ENCODE measurements at regions not wholly inside any gene's neighbourhood (a gene's known extent, or its start where the extent isn't known, plus 50 kb on each side); places are given as distances from the start of the nearest gene placed in this dataset.

DNA sequence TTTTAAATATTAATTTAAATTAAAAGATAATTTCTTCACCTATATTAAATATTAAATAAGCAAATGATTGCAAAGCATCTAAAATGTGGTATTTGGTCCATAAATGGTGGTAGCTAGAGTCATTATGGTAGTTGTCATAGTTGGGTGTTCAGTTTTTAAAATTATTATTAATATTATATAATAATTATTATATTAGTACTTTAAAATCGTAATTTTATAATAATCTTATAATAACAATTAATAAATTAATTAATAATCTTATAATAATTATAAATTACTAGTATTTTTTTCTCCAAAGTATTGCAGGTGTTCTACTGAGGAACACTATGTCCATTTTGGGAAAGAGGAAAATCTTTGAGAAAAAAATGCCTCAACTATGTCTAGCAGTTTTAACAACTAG, 835.5 kb upstream of the GCFC2 start:
- no peak overlapping the region for H2AFZ ChIP-seq (ENCODE audit: low read length)
- no peaks in the 10 kb centered on the region for H3K9me3 ChIP-seq (ENCODE audit: control insufficient read depth, insufficient read depth, low read depth, low read length)

DNA sequence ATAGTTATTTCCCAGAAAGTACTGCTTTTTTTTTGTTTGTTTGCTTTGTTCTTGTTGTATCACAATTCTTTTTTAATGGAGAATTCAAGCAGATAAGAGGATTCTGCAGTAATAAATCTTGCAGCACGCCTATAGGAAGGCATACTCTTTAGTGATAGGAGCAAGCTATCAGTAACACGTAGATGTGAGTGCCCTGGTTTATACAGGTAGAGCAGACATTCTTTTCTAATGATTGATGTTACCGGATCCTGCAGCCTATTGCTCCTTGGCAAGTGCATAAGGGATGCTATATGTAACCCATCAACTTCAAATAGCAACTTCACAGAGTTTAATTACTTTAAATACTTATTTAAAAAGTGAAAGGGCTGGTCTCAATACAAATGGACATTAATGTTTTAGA, 834.2 kb upstream of the GCFC2 start:
- Histone ChIP-seq H3K9me3 (ENCODE audit: control insufficient read depth, insufficient read depth, low read depth, low read length) (no peaks in the 10 kb centered on the region), H3K79me2 (ENCODE audit: control insufficient read depth, insufficient read depth, low read length) (no peaks in the 10 kb centered on the region), H4K20me1 (ENCODE audit: control insufficient read depth, extremely low read depth, insufficient read depth, low read length) (no peaks in the 10 kb centered on the region), H3K4me1 (ENCODE audit: control insufficient read depth, extremely low read depth, insufficient read depth, low read length) (no peaks in the 10 kb centered on the region), H2AFZ (ENCODE audit: low read length) (no peak overlapping the region), H3K27ac (ENCODE audit: insufficient read depth, low read length) (no peak overlapping the region), H3K36me3 (ENCODE audit: control insufficient read depth, insufficient read depth, low read length) (no peaks in the 10 kb centered on the region), H3K4me3 (replicated peaks in 1 of 4; ENCODE audit: control extremely low read depth in 1 of 4, insufficient read depth in 1 of 4, low read depth in 3 of 4, low read length in 4 of 4) (no peak overlapping the region), H3K27me3 (ENCODE audit: control insufficient read depth, insufficient read depth, low read length) (no peaks in the 10 kb centered on the region), H3K4me2 (ENCODE audit: extremely low read depth, insufficient read depth, low read length) (no peak overlapping the region), H3K9ac (ENCODE audit: insufficient read depth, low read length) (no peak overlapping the region)
- DNase-seq (ENCODE audit: low read depth in 2 of 2): no peak
- TF ChIP-seq, protein P1, sequence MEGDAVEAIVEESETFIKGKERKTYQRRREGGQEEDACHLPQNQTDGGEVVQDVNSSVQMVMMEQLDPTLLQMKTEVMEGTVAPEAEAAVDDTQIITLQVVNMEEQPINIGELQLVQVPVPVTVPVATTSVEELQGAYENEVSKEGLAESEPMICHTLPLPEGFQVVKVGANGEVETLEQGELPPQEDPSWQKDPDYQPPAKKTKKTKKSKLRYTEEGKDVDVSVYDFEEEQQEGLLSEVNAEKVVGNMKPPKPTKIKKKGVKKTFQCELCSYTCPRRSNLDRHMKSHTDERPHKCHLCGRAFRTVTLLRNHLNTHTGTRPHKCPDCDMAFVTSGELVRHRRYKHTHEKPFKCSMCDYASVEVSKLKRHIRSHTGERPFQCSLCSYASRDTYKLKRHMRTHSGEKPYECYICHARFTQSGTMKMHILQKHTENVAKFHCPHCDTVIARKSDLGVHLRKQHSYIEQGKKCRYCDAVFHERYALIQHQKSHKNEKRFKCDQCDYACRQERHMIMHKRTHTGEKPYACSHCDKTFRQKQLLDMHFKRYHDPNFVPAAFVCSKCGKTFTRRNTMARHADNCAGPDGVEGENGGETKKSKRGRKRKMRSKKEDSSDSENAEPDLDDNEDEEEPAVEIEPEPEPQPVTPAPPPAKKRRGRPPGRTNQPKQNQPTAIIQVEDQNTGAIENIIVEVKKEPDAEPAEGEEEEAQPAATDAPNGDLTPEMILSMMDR (conservative IDR thresholded peaks at IDR 0.05 in 1 of 2, IDR thresholded peaks at IDR 0.05 in 1 of 2; ENCODE audit: low read depth in 1 of 2, low read length in 2 of 2): no peak
- no peak for TF ChIP-seq EZH2 (IDR thresholded peaks at IDR 0.05; ENCODE audit: low read length, missing control alignments)

More for the DNA sequence above, 835.5 kb upstream of the GCFC2 start:
- no peak overlapping the region for H3K9ac ChIP-seq (ENCODE audit: insufficient read depth, low read length)
- no peak overlapping the region for H3K4me3 ChIP-seq (replicated peaks in 1 of 4; ENCODE audit: control extremely low read depth in 1 of 4, insufficient read depth in 1 of 4, low read depth in 3 of 4, low read length in 4 of 4)
- H3K27me3 ChIP-seq (ENCODE audit: control insufficient read depth, insufficient read depth, low read length): no peaks in the 10 kb centered on the region
- no peak for TF ChIP-seq EZH2 (IDR thresholded peaks at IDR 0.05; ENCODE audit: low read length, missing control alignments)
- TF ChIP-seq, protein P1 (conservative IDR thresholded peaks at IDR 0.05 in 1 of 2, IDR thresholded peaks at IDR 0.05 in 1 of 2; ENCODE audit: low read depth in 1 of 2, low read length in 2 of 2): no peak
- no peaks in the 10 kb centered on the region for H3K79me2 ChIP-seq (ENCODE audit: control insufficient read depth, insufficient read depth, low read length)
- no peaks in the 10 kb centered on the region for H3K4me1 ChIP-seq (ENCODE audit: control insufficient read depth, extremely low read depth, insufficient read depth, low read length)
- H3K27ac ChIP-seq (ENCODE audit: insufficient read depth, low read length): no peak overlapping the region
- no peaks in the 10 kb centered on the region for H4K20me1 ChIP-seq (ENCODE audit: control insufficient read depth, extremely low read depth, insufficient read depth, low read length)
- no peak for DNase-seq (ENCODE audit: low read depth in 2 of 2)
- no peak overlapping the region for H3K4me2 ChIP-seq (ENCODE audit: extremely low read depth, insufficient read depth, low read length)
- no peaks in the 10 kb centered on the region for H3K36me3 ChIP-seq (ENCODE audit: control insufficient read depth, insufficient read depth, low read length)

DNA sequence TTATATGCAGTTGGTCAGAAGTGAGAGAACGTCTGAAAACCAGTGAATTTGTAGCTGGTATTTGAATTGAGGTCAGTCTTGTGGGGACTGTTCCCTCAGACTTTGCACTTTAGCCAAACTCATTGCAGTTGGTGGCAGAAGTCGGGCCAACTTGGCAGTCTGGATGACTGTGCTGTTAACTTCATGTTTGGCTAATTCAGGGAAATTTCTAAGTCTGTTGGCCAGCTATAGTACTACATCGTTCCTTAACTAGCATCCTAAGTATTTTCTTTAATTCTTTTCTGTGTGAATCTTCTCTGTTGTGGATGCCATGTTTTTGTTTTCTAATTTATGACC, 806.8 kb upstream of the GCFC2 start:
- Histone ChIP-seq H3K4me3 (replicated peaks in 1 of 4; ENCODE audit: control extremely low read depth in 1 of 4, insufficient read depth in 1 of 4, low read depth in 3 of 4, low read length in 4 of 4) (no peak overlapping the region), H4K20me1 (ENCODE audit: control insufficient read depth, extremely low read depth, insufficient read depth, low read length) (no peaks in the 10 kb centered on the region), H3K79me2 (ENCODE audit: control insufficient read depth, insufficient read depth, low read length) (no peaks in the 10 kb centered on the region), H3K9ac (ENCODE audit: insufficient read depth, low read length) (no peak overlapping the region), H3K27ac (ENCODE audit: insufficient read depth, low read length) (no peak overlapping the region), H3K36me3 (ENCODE audit: control insufficient read depth, insufficient read depth, low read length) (no peaks in the 10 kb centered on the region), H3K4me2 (ENCODE audit: extremely low read depth, insufficient read depth, low read length) (no peak overlapping the region), H3K4me1 (ENCODE audit: control insufficient read depth, extremely low read depth, insufficient read depth, low read length) (no peaks in the 10 kb centered on the region), H2AFZ (ENCODE audit: low read length) (no peak overlapping the region), H3K9me3 (ENCODE audit: control insufficient read depth, insufficient read depth, low read depth, low read length) (no peaks in the 10 kb centered on the region), H3K27me3 (ENCODE audit: control insufficient read depth, insufficient read depth, low read length) (no peaks in the 10 kb centered on the region)
- TF ChIP-seq EZH2 (IDR thresholded peaks at IDR 0.05; ENCODE audit: low read length, missing control alignments): no peak
- TF ChIP-seq, protein P1 (conservative IDR thresholded peaks at IDR 0.05 in 1 of 2, IDR thresholded peaks at IDR 0.05 in 1 of 2; ENCODE audit: low read depth in 1 of 2, low read length in 2 of 2): no peak
- DNase-seq (ENCODE audit: low read depth in 2 of 2): no peak
